BE2C (cell line): ENCODE measurements at regions not wholly inside any gene's neighbourhood (a gene's known extent, or its start where the extent isn't known, plus 50 kb on each side); places are given as distances from the start of the nearest gene placed in this dataset.

Source experiments
- DNase-seq: peaks from one replicate; pipeline ENCODE4 v3.0.0-alpha.2; 2020
- H3K27me3 ChIP-seq: fragments of 250-450 bp; sonication (Bioruptor Pico); 2 replicates; pipeline ENCODE4 v1.5.1; 2020; ENCODE audit warnings: mild to moderate bottlenecking
- H3K36me3 ChIP-seq: fragments of 250-450 bp; sonication (Bioruptor Pico); 2 replicates; pipeline ENCODE4 v1.5.1; 2020; ENCODE audit warnings: mild to moderate bottlenecking
- H3K4me1 ChIP-seq: fragments of 250-450 bp; sonication (Bioruptor Pico); 2 replicates; pipeline ENCODE4 v1.5.1; 2020
- H3K4me3 ChIP-seq: 2 replicates; pipeline ENCODE4 v1.5.1; 2011; ENCODE audit warnings: low read depth, low read length
- H3K9me3 ChIP-seq: fragments of 250-450 bp; sonication (Bioruptor Pico); 2 replicates; pipeline ENCODE4 v1.5.1; 2020
- CTCF ChIP-seq: IDR thresholded peaks from 2 replicates; pipeline ENCODE4 v1.5.1; 2012; ENCODE audit warnings: mild to moderate bottlenecking, low read depth, low read length

- Histone ChIP-seq H3K27me3 (no peaks in the 10 kb centered on the region), H3K9me3 (no peaks in the 10 kb centered on the region), H3K4me3 (no peak overlapping the region), H3K36me3 (no peaks in the 10 kb centered on the region), H3K4me1 (no peaks in the 10 kb centered on the region)
- TF ChIP-seq CTCF: no peak
- no peak for DNase-seq
Measured at GRCh38 chr2:208970070-208970469, 453.8 kb upstream of the MAP2 start.

- no peak for DNase-seq
- Histone ChIP-seq H3K9me3 (no peaks in the 10 kb centered on the region), H3K4me1 (no peaks in the 10 kb centered on the region), H3K36me3 (no peaks in the 10 kb centered on the region), H3K27me3 (no peaks in the 10 kb centered on the region), H3K4me3 (no peak overlapping the region)
- TF ChIP-seq CTCF: no peak
Measured at GRCh38 chr2:208977582-208977981, 446.3 kb upstream of the MAP2 start.

GRCh38 chr2:208978946-208979345 is 444.9 kb upstream of the MAP2 start:
- no peak for TF ChIP-seq CTCF
- Histone ChIP-seq H3K9me3 (no peaks in the 10 kb centered on the region), H3K27me3 (no peaks in the 10 kb centered on the region), H3K36me3 (no peaks in the 10 kb centered on the region), H3K4me3 (no peak overlapping the region), H3K4me1 (no peaks in the 10 kb centered on the region)
- DNase-seq: no peak

- Histone ChIP-seq H3K4me1 (peaks cover 1% of the 10 kb centered on the region; the same call in 1 of the 2 replicates), H3K4me3 (no peak overlapping the region)
- TF ChIP-seq CTCF: no peak
Measured at GRCh38 chr2:208980321-208980720, 443.5 kb upstream of the MAP2 start.

GRCh38 chr2:208982831-208983230 is 441.0 kb upstream of the MAP2 start:
- TF ChIP-seq CTCF: no peak

More at GRCh38 chr2:208980321-208980720, 443.5 kb upstream of the MAP2 start:
- DNase-seq: no peak
- Histone ChIP-seq H3K27me3 (no peaks in the 10 kb centered on the region), H3K9me3 (no peaks in the 10 kb centered on the region), H3K36me3 (no peaks in the 10 kb centered on the region)

GRCh38 chr2:208983486-208983885 is 440.4 kb upstream of the MAP2 start:
- no peak for DNase-seq
- Histone ChIP-seq H3K36me3 (no peaks in the 10 kb centered on the region), H3K9me3 (no peaks in the 10 kb centered on the region), H3K4me1 (peaks cover 5% of the 10 kb centered on the region; the same call in 1 of the 2 replicates), H3K27me3 (no peaks in the 10 kb centered on the region), H3K4me3 (no peak overlapping the region)
- no peak for TF ChIP-seq CTCF

More at GRCh38 chr2:208982831-208983230, 441.0 kb upstream of the MAP2 start:
- Histone ChIP-seq H3K4me1 (peaks cover 5% of the 10 kb centered on the region; the same call in 1 of the 2 replicates), H3K36me3 (no peaks in the 10 kb centered on the region), H3K27me3 (no peaks in the 10 kb centered on the region), H3K9me3 (no peaks in the 10 kb centered on the region), H3K4me3 (no peak overlapping the region)
- no peak for DNase-seq
